Ishikawa (cell line): ENCODE measurements at regions not wholly inside any gene's neighbourhood (a gene's known extent, or its start where the extent isn't known, plus 50 kb on each side); places are given as distances from the start of the nearest gene placed in this dataset.

Experiments
- CEBPB ChIP-seq: IDR thresholded peaks from 2 replicates; pipeline ENCODE4 v1.6.1; 2012
- CREB1 ChIP-seq: IDR thresholded peaks from 2 replicates; pipeline ENCODE4 v1.6.1; 2012; ENCODE audit warnings: low read depth
- EGR1 ChIP-seq: IDR thresholded peaks from 2 replicates; pipeline ENCODE4 v1.6.1; 2012
- EP300 ChIP-seq: IDR thresholded peaks from 2 replicates; pipeline ENCODE4 v1.6.1; 2012; ENCODE audit warnings: borderline replicate concordance
- FOXM1 ChIP-seq: IDR thresholded peaks from 2 replicates; pipeline ENCODE4 v1.6.1; 2012; ENCODE audit warnings: low read depth, borderline replicate concordance
- MAX ChIP-seq: IDR thresholded peaks from 2 replicates; pipeline ENCODE4 v1.6.1; 2012
- NFIC ChIP-seq: IDR thresholded peaks from 2 replicates; pipeline ENCODE4 v1.6.1; 2012
- RAD21 ChIP-seq: IDR thresholded peaks from 2 replicates; pipeline ENCODE4 v1.6.1; 2012; ENCODE audit warnings: low read depth
- TAF1 ChIP-seq: IDR thresholded peaks from 2 replicates; pipeline ENCODE4 v1.6.1; 2012; ENCODE audit warnings: low read depth, mild to moderate bottlenecking
- TCF12 ChIP-seq: IDR thresholded peaks from 2 replicates; pipeline ENCODE4 v1.6.1; 2012; ENCODE audit warnings: low read depth
- TEAD4 ChIP-seq: IDR thresholded peaks from 2 replicates; pipeline ENCODE4 v1.6.1; 2012
- USF1 ChIP-seq: IDR thresholded peaks from 2 replicates; pipeline ENCODE4 v1.6.1; 2012
- YY1 ChIP-seq: IDR thresholded peaks from 2 replicates; pipeline ENCODE4 v1.6.1; 2012; ENCODE audit warnings: low read depth
- ZBTB7A ChIP-seq: IDR thresholded peaks from 2 replicates; pipeline ENCODE4 v1.6.1; 2012; ENCODE audit warnings: low read depth
- TF ChIP-seq, protein P1 (sequence below): IDR thresholded peaks from 2 replicates; pipeline ENCODE4 v1.6.1; 2012; ENCODE audit warnings: low read depth, mild to moderate bottlenecking

DNA sequence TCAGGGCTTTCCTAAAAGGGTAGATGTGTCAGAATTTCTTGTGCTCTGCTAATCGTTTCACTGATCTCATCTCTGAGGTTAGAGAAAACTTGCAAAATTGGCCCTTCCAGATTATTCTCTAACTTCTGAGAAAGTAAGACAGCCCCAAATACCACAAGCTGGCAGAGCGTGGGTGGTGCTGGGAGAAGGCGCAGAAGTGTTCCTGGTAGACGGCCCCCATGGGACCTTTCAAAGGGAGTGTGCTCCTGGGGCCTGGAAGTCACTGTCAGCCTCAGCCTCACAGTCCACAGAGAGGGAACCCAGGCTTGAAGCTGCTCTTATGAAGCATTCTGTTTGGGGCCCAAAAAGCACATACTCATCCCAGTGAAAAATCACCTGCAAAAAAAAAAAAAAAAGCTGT lies 86.5 kb upstream of the PFN2 start:
- TF ChIP-seq NFIC (no peak), FOXM1 (no peak), TEAD4 (no peak), TCF12 (no peak), EP300 (no peak), TAF1 (no peak), ZBTB7A (no peak), MAX (no peak), CREB1 (no peak), RAD21 (no peak), USF1 (no peak), CEBPB (no peak), EGR1 (no peak), YY1 (no peak)
- TF ChIP-seq, protein P1, sequence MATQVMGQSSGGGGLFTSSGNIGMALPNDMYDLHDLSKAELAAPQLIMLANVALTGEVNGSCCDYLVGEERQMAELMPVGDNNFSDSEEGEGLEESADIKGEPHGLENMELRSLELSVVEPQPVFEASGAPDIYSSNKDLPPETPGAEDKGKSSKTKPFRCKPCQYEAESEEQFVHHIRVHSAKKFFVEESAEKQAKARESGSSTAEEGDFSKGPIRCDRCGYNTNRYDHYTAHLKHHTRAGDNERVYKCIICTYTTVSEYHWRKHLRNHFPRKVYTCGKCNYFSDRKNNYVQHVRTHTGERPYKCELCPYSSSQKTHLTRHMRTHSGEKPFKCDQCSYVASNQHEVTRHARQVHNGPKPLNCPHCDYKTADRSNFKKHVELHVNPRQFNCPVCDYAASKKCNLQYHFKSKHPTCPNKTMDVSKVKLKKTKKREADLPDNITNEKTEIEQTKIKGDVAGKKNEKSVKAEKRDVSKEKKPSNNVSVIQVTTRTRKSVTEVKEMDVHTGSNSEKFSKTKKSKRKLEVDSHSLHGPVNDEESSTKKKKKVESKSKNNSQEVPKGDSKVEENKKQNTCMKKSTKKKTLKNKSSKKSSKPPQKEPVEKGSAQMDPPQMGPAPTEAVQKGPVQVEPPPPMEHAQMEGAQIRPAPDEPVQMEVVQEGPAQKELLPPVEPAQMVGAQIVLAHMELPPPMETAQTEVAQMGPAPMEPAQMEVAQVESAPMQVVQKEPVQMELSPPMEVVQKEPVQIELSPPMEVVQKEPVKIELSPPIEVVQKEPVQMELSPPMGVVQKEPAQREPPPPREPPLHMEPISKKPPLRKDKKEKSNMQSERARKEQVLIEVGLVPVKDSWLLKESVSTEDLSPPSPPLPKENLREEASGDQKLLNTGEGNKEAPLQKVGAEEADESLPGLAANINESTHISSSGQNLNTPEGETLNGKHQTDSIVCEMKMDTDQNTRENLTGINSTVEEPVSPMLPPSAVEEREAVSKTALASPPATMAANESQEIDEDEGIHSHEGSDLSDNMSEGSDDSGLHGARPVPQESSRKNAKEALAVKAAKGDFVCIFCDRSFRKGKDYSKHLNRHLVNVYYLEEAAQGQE = no peak

DNA sequence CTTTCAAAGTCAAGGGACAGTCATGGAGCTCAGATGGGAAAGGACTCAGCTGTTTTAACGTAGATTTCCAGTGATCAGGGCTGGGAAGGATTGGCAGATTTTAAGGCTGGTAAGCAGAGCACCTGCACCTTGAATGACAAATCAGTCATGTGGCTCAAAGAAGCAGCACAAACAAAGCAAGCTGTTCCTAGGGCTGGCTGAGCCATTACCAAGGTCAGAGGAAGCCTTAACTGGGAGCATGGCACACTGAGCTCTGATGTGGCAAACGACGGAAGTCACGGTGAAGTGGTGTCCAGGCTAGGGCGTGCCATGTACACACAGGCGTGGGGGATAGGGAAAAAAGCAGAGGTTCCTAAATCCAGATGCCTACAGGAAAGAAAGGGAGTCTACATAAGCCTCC lies 84.6 kb upstream of the PFN2 start:
- TF ChIP-seq RAD21 (no peak), EP300 (no peak), MAX (no peak)

DNA sequence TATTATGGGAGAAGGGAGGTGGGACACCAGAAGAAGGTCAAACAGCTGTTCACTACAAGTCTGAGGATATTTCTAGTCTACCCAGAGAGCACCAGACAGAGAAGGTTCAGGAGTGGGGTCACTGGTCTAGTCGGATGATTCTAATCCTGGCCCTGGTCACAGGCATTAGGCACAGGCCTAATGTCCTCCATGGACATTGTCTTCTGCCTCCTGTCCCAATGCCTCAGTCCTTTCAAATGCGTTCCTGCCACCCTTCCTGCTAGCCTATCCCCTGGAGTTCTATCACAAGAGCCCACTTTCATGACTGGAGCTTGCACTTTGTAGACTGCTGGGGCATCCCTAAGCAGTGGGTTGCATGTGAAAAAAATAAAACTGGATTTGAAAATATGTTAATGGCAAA lies 83.9 kb upstream of the PFN2 start:
- TF ChIP-seq YY1 (no peak), RAD21 (no peak), USF1 (no peak), MAX (no peak), EP300 (no peak), TEAD4 (no peak), CREB1 (no peak), CEBPB (no peak), TCF12 (no peak), FOXM1 (no peak), TAF1 (no peak), ZBTB7A (no peak)
- TF ChIP-seq, protein P1 = no peak

DNA sequence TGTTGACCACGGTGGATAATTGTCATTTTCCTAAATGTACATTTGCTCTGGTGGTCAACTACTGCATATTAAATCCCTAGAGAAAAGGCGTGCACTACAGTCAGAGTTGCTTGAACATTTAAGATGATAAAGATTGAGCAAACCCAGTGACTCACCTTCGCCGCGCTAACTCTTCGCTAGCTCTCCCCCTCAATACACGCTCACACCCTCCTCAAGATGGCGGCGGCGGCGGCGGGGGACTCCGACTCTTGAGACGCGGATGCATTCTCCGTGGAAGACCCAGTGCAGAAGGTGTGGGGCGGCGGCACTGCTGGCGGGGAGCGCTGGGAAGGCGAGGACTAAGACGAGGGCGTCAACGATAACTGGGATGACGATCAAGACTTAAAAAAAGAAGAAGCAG lies 79.8 kb upstream of the PFN2 start:
- TF ChIP-seq RAD21 = no peak
- no peak for TF ChIP-seq TEAD4
- no peak for TF ChIP-seq CREB1
- no peak for TF ChIP-seq CEBPB
- no peak for TF ChIP-seq USF1
- no peak for TF ChIP-seq YY1
- TF ChIP-seq EGR1 = no peak
- no peak for TF ChIP-seq TAF1
- TF ChIP-seq ZBTB7A = no peak
- TF ChIP-seq, protein P1 = no peak
- TF ChIP-seq NFIC = no peak
- TF ChIP-seq EP300 = no peak
- no peak for TF ChIP-seq MAX
- TF ChIP-seq TCF12 = no peak
- no peak for TF ChIP-seq FOXM1
